ENCODE measurements at regions not wholly inside any gene's neighbourhood (a gene's known extent, or its start where the extent isn't known, plus 50 kb on each side); places are given as distances from the start of the nearest gene placed in this dataset.

DNA sequence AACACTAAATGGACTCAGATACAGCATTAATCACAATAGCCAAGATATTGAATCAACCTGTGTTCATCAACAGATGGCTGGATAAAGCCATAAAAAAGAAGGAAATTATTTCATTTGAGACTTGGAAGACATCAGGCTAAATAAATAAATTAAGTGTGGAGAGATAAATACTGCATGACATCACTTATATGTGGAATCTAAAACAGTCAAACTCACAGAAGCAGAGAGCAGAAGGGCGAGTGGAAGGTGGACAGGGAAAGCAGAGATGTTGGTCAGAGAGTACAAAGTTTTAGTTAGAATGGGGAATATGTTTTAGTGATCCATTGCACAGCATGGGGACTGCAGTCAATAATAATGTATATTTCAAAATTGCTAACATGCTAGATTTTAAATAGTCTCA, 207.2 kb downstream of the VAPA start:
- no peak overlapping the region for H3K4me3 ChIP-seq (ENCODE audit: low read depth, low read length)
- no peak for TF ChIP-seq CTCF (IDR thresholded peaks at IDR 0.05; ENCODE audit: borderline replicate concordance, insufficient read depth, low read depth, low read length)

GRCh38 chr18:10121786-10122515, 208.1 kb downstream of the VAPA start:
- no peak overlapping the region for H3K4me3 ChIP-seq (ENCODE audit: low read depth, low read length)

DNA sequence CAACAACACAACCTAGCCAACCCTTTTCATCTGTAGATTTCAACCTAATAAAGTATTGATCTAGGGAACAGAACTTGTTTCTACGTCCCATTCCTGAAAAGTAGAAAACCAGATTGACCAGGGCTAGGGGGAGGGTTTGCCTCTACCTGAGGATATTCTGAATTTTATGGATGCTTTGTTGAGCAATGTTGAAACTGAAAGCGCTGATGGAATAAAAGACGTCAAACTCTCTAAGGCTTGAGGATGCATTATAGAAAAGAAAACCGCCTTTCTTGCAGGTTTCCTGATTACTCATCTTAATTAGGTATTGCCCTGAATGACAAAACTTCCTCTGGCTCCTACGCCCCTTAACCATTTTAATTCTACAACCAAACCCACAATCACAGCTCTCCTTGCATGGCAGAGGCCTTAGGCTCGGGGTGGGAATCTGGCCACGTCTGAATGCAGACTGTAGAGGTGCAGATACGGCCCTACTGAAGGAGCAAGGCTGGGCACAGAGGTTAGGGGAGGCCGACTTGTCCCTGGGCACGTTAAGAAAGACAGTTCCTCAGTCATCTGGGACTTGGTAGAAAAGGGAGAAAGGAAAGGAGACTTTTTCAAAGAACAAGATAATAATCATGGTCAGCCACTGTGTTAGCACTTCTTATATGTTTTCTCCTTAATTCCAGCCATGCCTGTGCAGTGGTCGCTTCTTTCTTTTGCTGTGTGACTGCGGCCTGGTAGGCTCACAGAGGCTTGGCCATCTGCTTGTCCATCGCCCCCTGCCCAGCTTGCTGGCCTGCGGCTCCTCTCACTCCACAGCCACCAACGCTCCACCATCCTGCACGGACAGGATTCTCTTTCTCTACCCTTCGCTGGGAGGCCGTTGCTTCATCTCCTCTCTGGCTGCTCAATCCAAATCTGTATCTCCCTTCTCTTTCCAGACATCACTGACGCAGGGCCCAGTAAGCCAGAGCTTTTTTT, 209.5 kb downstream of the VAPA start:
- TF ChIP-seq CTCF (IDR thresholded peaks at IDR 0.05; ENCODE audit: borderline replicate concordance, insufficient read depth, low read depth, low read length): no peak
- H3K4me3 ChIP-seq (ENCODE audit: low read depth, low read length): no peak overlapping the region

More at GRCh38 chr18:10121786-10122515, 208.1 kb downstream of the VAPA start:
- no peak for TF ChIP-seq CTCF (IDR thresholded peaks at IDR 0.05; ENCODE audit: borderline replicate concordance, insufficient read depth, low read depth, low read length)

GRCh38 chr18:10124071-10124470, 210.3 kb downstream of the VAPA start:
- no peak for TF ChIP-seq CTCF (IDR thresholded peaks at IDR 0.05; ENCODE audit: borderline replicate concordance, insufficient read depth, low read depth, low read length)
- H3K4me3 ChIP-seq (ENCODE audit: low read depth, low read length): no peak overlapping the region

DNA sequence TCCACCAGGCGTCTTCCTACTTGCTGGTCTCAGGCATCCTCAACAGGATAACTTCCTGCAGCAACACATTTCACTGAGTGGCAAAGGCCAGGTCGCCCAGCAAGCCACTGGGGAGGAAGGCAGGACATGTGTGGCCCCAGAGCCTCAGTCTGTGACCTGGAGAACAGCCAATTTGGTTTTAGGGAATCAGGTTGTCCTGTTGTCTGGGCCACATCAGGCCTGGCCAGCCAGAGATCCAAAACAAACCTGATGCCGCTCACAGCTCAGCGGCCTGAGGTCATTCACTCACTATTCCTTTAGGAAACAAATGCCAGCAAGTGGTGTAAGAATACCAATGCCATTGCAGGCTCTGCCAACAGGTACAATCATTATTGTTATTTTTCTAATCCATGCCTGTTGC, 210.7 kb downstream of the VAPA start:
- no peak for TF ChIP-seq CTCF (IDR thresholded peaks at IDR 0.05; ENCODE audit: borderline replicate concordance, insufficient read depth, low read depth, low read length)
- H3K4me3 ChIP-seq (ENCODE audit: low read depth, low read length): no peak overlapping the region

DNA sequence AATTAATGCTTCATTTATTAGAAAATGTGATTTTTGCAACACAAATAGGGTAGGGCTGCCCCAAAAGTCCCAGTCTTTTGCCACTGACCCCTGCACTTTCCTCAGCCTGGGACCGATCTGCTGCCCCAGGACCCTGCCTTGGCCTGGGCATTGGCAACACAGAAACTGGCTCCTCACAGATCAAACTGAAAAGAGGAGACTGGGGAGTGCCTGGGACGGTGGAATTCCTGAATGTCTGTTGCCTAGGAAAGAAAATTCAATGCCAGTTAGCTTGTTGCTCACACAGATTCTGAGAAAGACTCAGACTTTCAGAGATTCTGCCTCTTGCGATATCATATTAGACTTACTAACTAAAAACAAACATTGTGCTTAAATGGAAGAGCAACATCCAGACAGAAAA, 211.2 kb downstream of the VAPA start:
- no peak overlapping the region for H3K4me3 ChIP-seq (ENCODE audit: low read depth, low read length)
- TF ChIP-seq CTCF (IDR thresholded peaks at IDR 0.05; ENCODE audit: borderline replicate concordance, insufficient read depth, low read depth, low read length): no peak
